Right ventricle myocardium inferior (tissue), 1 donor: ENCODE measurements at regions not wholly inside any gene's neighbourhood (a gene's known extent, or its start where the extent isn't known, plus 50 kb on each side); places are given as distances from the start of the nearest gene placed in this dataset.
"Not testable (repeated sequence)": the region's sequence is repeated elsewhere in the genome, so short reads cannot be mapped to it uniquely, and the experiment has no call there.

Experiments
- ATAC-seq: fragments of 200-7000 bp; cut with Tn5 transposase; one replicate; pipeline ENCODE4 v1.9.1; 2020; ENCODE audit warnings: mild to moderate bottlenecking, moderate library complexity
- DNase-seq: peaks from one replicate; pipeline ENCODE4 v3.0.0; 2021; ENCODE audit errors: missing footprints
- intact Hi-C: fragments of 100-400 bp; cut with DNase I; formaldehyde crosslinking; loops from one replicate; pipeline ENCODE4 v1.11.0; 2022
- donor health status: DM: no; HTN: yes; CAD: no; lungs with severe emphysema.

- DNase-seq = no peak
- intact Hi-C loops = no loop called here
- no peak for ATAC-seq
Observed at GRCh38 chr16:63129411-63130125, 1093.3 kb upstream of the CDH8 start.

GRCh38 chr16:63119905-63120304 lies 1083.7 kb upstream of the CDH8 start:
- intact Hi-C loops, ATAC-seq, DNase-seq: not testable (repeated sequence)

- ATAC-seq = no peak
Observed at GRCh38 chr16:63100082-63100481, 1063.8 kb upstream of the CDH8 start.

GRCh38 chr16:63096857-63097256 lies 1060.6 kb upstream of the CDH8 start:
- ATAC-seq (no peak), DNase-seq (no peak)
- intact Hi-C loops = no loop called here

More at GRCh38 chr16:63100082-63100481, 1063.8 kb upstream of the CDH8 start:
- no peak for DNase-seq
- intact Hi-C loops = no loop called here

- ATAC-seq (no peak), DNase-seq (no peak)
- intact Hi-C loops = no loop called here
Observed at GRCh38 chr16:63092736-63093135, 1056.5 kb upstream of the CDH8 start.

- ATAC-seq (no peak), DNase-seq (no peak)
- intact Hi-C loops = no loop called here
Observed at GRCh38 chr16:63082101-63082500, 1045.9 kb upstream of the CDH8 start.

- ATAC-seq (no peak), DNase-seq (no peak)
- intact Hi-C loops = no loop called here
Observed at GRCh38 chr16:63080746-63081145, 1044.5 kb upstream of the CDH8 start.

- DNase-seq (no peak), ATAC-seq (no peak)
- intact Hi-C loops = no loop called here
Observed at GRCh38 chr16:63069047-63069446, 1032.8 kb upstream of the CDH8 start.

- intact Hi-C loops = no loop called here
- DNase-seq = no peak
- no peak for ATAC-seq
Observed at GRCh38 chr16:63067141-63067540, 1030.9 kb upstream of the CDH8 start.

- intact Hi-C loops = no loop called here
- ATAC-seq (no peak), DNase-seq (no peak)
Observed at GRCh38 chr16:63066552-63066951, 1030.3 kb upstream of the CDH8 start.

- no peak for DNase-seq
- no peak for ATAC-seq
- intact Hi-C loops = no loop called here
Observed at GRCh38 chr16:63061319-63061718, 1025.1 kb upstream of the CDH8 start.

- ATAC-seq = no peak
Observed at GRCh38 chr16:63059676-63060075, 1023.4 kb upstream of the CDH8 start.

GRCh38 chr16:63057341-63057740 lies 1021.1 kb upstream of the CDH8 start:
- ATAC-seq (no peak), DNase-seq (no peak)
- intact Hi-C loops = no loop called here

More at GRCh38 chr16:63059676-63060075, 1023.4 kb upstream of the CDH8 start:
- intact Hi-C loops = no loop called here
- DNase-seq = no peak

- intact Hi-C loops = no loop called here
- no peak for DNase-seq
- no peak for ATAC-seq
Observed at GRCh38 chr16:63050391-63050790, 1014.2 kb upstream of the CDH8 start.

GRCh38 chr16:63038397-63039106 lies 1002.3 kb upstream of the CDH8 start:
- DNase-seq (no peak), ATAC-seq (no peak)
- intact Hi-C loops = no loop called here

- ATAC-seq = no peak
- DNase-seq = no peak
- intact Hi-C loops = no loop called here
Observed at GRCh38 chr16:63037761-63038396, 1001.6 kb upstream of the CDH8 start.

- intact Hi-C loops = no loop called here
- no peak for ATAC-seq
- no peak for DNase-seq
Observed at GRCh38 chr16:63018581-63019223, 982.5 kb upstream of the CDH8 start.

- intact Hi-C loops = no loop called here
- DNase-seq (no peak), ATAC-seq (no peak)
Observed at GRCh38 chr16:63008688-63009087, 972.5 kb upstream of the CDH8 start.

GRCh38 chr16:63005356-63005755 lies 969.1 kb upstream of the CDH8 start:
- no peak for ATAC-seq
- DNase-seq = no peak
- intact Hi-C loops = no loop called here

- ATAC-seq (no peak), DNase-seq (no peak)
- intact Hi-C loops = no loop called here
Observed at GRCh38 chr16:62989480-62989879, 953.2 kb upstream of the CDH8 start.
